GM23248 (cell line): ENCODE measurements at regions not wholly inside any gene's neighbourhood (a gene's known extent, or its start where the extent isn't known, plus 50 kb on each side); places are given as distances from the start of the nearest gene placed in this dataset.

Experiments
- EZH2 ChIP-seq: fragments of 200-600 bp; sonication (generic); IDR thresholded peaks from 2 replicates; pipeline ENCODE4 v1.6.1; 2018; ENCODE audit warnings: antibody characterized with exemption, mild to moderate bottlenecking; ENCODE audit not compliant: insufficient read depth, poor library complexity, severe bottlenecking
- EZH2phosphoT487 ChIP-seq: fragments of 200-600 bp; sonication (generic); IDR thresholded peaks from 2 replicates; pipeline ENCODE4 v1.6.1; 2018; ENCODE audit warnings: antibody characterized with exemption, moderate library complexity, mild to moderate bottlenecking, low read depth; ENCODE audit not compliant: insufficient read depth

DNA sequence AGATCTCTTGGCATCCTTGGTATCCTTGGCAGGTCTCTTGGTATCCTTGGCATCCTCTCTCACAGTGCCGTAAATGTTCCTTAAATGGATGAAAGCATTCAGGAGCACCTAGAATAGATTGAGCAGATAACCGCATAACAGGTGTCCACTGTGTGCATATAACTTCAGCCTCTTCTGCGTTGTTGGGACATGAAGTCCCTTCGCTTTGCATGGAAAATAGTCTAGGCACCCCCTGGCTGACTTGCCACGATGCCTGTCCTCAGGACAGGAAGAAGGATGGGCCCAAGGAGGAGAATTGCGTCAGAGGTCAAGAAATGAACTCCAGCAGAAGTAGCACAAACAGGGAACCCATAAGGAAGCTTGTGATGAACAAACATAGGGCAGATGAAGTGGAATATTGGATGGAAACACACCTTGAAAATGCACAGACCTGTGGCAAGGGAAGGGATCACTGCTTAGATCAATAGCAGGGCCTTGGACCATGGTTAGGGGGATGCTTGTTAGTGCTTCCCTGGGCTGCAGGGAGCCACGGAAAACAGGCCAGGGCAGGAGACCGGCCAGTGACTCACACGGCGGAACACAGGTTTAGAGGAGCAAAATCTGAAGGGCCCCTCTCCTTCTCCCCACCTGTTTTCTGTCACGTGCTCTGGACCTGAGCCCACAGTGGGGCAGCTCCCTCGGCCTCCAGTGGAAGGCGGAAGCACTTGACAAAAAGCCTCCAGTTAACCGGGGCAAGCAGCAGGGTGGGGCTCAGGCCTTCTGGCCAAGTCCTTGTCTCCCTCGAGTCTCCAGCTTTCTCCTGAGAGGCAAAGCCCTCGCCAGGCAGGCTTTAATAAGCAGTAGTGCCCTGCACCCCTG lies 99.2 kb upstream of the ASAP2 start:
- TF ChIP-seq EZH2phosphoT487 (no peak), EZH2 (no peak)
